ENCODE measurements at regions not wholly inside any gene's neighbourhood (a gene's known extent, or its start where the extent isn't known, plus 50 kb on each side); places are given as distances from the start of the nearest gene placed in this dataset.

GRCh38 chr7:34263168-34263567 is 357.8 kb downstream of the BMPER start:
- intact Hi-C loops (cut with micrococcal nuclease) = no loop called here
- DNase-seq = no peak

DNA sequence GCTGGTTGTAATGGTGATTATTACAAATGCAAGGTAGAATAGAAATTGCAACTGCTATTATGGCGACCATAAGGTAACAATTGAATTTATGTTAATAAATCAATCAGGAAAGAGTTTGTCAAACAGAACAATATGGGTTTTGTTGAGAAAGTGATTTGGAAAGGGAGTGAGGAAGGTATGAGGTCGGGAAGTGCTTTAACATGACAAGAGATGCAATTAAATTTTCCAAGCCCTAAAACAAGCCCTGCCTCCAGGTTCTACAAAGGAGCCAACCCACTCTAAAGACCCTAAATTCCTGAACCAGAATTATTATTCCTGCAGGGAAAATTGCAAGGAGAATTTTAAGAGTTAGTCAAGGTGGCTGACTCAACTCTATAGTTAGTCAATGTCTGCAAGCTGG is 363.7 kb downstream of the BMPER start:
- no peak for DNase-seq
- Histone ChIP-seq H3K27me3 (ENCODE audit: low read depth) (no peaks in the 10 kb centered on the region), H3K36me3 (no peaks in the 10 kb centered on the region), H3K4me3 (no peak overlapping the region), H3K27ac (replicated peaks) (no peak overlapping the region), H3K9me3 (replicated peaks) (no peaks in the 10 kb centered on the region), H3K4me1 (no peaks in the 10 kb centered on the region)
- no peak for TF ChIP-seq CTCF (IDR thresholded peaks at IDR 0.05; ENCODE audit: borderline replicate concordance)
- intact Hi-C loops (cut with micrococcal nuclease) = no loop called here

More at GRCh38 chr7:34263168-34263567, 357.8 kb downstream of the BMPER start:
- no peaks in the 10 kb centered on the region for H3K4me1 ChIP-seq
- H3K4me3 ChIP-seq = no peak overlapping the region
- H3K27ac ChIP-seq (replicated peaks) = no peak overlapping the region
- no peak for TF ChIP-seq CTCF (IDR thresholded peaks at IDR 0.05; ENCODE audit: borderline replicate concordance)
- H3K27me3 ChIP-seq (ENCODE audit: low read depth) = no peaks in the 10 kb centered on the region
- no peaks in the 10 kb centered on the region for H3K9me3 ChIP-seq (replicated peaks)
- H3K36me3 ChIP-seq = no peaks in the 10 kb centered on the region

DNA sequence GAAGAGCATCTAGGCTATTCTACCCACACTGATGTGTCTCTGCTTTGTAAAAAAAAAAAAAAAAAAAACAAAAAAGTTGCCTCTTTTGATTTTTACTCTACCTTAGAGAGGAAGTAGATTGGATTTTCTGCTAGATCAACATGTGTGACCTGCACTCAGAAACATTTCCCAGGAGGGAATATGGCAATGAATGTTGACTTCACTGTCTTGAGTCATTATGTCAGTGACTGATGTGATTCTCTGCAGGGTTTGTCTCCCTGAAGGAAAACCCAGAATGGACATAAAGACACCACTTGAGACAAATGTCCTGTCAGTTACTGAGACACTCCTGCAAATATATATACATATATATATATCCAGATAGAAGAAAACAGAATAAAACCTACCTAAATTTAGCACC is 370.3 kb downstream of the BMPER start:
- no peak for TF ChIP-seq CTCF (IDR thresholded peaks at IDR 0.05; ENCODE audit: borderline replicate concordance)
- intact Hi-C loops (cut with micrococcal nuclease) = no loop called here
- no peak overlapping the region for H3K4me3 ChIP-seq

GRCh38 chr7:34277016-34277802 is 371.9 kb downstream of the BMPER start:
- Histone ChIP-seq H3K27ac (replicated peaks) (no peak overlapping the region), H3K4me1 (no peaks in the 10 kb centered on the region), H3K9me3 (replicated peaks) (no peaks in the 10 kb centered on the region), H3K4me3 (no peak overlapping the region), H3K36me3 (no peaks in the 10 kb centered on the region), H3K27me3 (ENCODE audit: low read depth) (no peaks in the 10 kb centered on the region)
- no peak for DNase-seq
- TF ChIP-seq CTCF (IDR thresholded peaks at IDR 0.05; ENCODE audit: borderline replicate concordance) = no peak
- intact Hi-C loops (cut with micrococcal nuclease) = no loop called here

More for the DNA sequence above, 370.3 kb downstream of the BMPER start:
- no peaks in the 10 kb centered on the region for H3K36me3 ChIP-seq
- H3K4me1 ChIP-seq = no peaks in the 10 kb centered on the region
- DNase-seq = no peak
- H3K27ac ChIP-seq (replicated peaks) = no peak overlapping the region
- no peaks in the 10 kb centered on the region for H3K9me3 ChIP-seq (replicated peaks)
- H3K27me3 ChIP-seq (ENCODE audit: low read depth) = no peaks in the 10 kb centered on the region

DNA sequence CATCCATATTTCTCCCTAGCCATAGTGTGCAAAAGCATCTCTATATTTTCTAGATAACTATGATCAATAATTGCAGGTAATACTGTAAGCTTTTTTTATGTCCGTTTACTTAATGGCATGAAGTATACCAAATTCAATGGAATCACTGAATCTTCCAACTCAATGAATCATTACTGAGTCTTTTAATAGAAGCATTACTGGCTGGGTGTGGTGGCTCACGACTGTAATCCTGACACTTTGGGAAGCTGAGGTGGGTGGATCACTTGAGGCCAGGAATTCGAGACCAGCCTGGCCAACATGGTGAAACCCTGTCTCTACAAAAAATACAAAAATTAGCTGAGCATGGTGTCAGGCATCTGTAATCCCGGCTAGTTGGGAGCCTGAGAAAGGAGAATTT is 372.5 kb downstream of the BMPER start:
- Histone ChIP-seq H3K27me3 (ENCODE audit: low read depth) (no peaks in the 10 kb centered on the region), H3K4me3 (no peak overlapping the region), H3K36me3 (no peaks in the 10 kb centered on the region), H3K4me1 (no peaks in the 10 kb centered on the region), H3K27ac (replicated peaks) (no peak overlapping the region), H3K9me3 (replicated peaks) (no peaks in the 10 kb centered on the region)
- intact Hi-C loops (cut with micrococcal nuclease) = no loop called here
- TF ChIP-seq CTCF (IDR thresholded peaks at IDR 0.05; ENCODE audit: borderline replicate concordance) = no peak
- no peak for DNase-seq
